ENCODE measurements at regions not wholly inside any gene's neighbourhood (a gene's known extent, or its start where the extent isn't known, plus 50 kb on each side); places are given as distances from the start of the nearest gene placed in this dataset.

DNA sequence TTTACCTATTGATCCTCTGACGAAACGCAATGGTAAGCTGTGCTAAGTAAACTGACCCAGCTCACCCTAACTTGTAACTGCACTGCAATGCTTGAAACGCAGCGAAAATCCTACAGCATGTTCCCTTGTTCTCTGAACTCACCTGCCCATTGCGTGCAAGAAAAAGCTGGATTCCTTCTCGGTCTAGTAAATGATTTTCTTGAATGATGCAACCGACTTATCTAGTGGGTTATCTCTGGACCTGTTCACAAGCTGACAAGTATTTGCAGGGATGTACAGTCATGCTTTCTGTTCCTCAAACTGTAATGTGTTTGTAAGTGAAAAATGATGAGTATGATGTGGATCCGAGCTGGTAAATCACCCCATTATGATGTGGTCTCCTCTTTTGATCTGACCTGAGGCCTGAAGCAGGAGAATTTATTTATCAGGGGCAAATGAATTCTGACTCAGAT lies 140.1 kb downstream of the BTC start:
- TF ChIP-seq TCF12 (IDR thresholded peaks at IDR 0.05; ENCODE audit: low read depth) (no peak), CEBPB (IDR thresholded peaks at IDR 0.05) (no peak), USF1 (IDR thresholded peaks at IDR 0.05) (no peak), FOXM1 (IDR thresholded peaks at IDR 0.05; ENCODE audit: borderline replicate concordance, low read depth) (no peak), RAD21 (IDR thresholded peaks at IDR 0.05; ENCODE audit: low read depth) (no peak), TEAD4 (IDR thresholded peaks at IDR 0.05) (no peak), ZBTB7A (IDR thresholded peaks at IDR 0.05; ENCODE audit: low read depth) (no peak), NFIC (IDR thresholded peaks at IDR 0.05) (no peak), EGR1 (IDR thresholded peaks at IDR 0.05) (no peak), TAF1 (IDR thresholded peaks at IDR 0.05; ENCODE audit: low read depth) (no peak), REST (IDR thresholded peaks at IDR 0.05; ENCODE audit: low read depth) (no peak), CREB1 (IDR thresholded peaks at IDR 0.05; ENCODE audit: low read depth) (no peak), EP300 (IDR thresholded peaks at IDR 0.05; ENCODE audit: borderline replicate concordance) (no peak), YY1 (IDR thresholded peaks at IDR 0.05; ENCODE audit: low read depth) (no peak)
- TF ChIP-seq, protein P1, sequence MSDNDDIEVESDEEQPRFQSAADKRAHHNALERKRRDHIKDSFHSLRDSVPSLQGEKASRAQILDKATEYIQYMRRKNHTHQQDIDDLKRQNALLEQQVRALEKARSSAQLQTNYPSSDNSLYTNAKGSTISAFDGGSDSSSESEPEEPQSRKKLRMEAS (IDR thresholded peaks at IDR 0.05), result no peak

DNA sequence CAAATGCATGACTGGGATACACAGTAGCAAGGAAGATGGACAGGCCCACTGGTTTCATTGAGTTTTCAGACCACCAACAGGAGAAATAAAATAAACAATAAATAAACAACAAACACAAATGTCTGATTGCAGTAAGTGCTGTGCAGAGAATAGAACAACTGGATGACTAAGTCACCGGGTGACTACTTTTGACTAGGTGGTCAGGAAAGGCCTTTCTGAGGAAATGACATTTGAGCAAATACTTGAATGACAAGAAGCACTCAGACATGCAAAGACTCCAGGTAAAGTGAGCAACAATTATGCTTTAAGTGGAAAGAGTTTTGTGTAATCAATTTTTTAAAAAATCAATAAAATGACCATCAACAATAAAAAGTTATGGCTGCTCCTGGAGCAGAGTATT lies 137.7 kb downstream of the BTC start:
- TF ChIP-seq NFIC (IDR thresholded peaks at IDR 0.05) (no peak), ZBTB7A (IDR thresholded peaks at IDR 0.05; ENCODE audit: low read depth) (no peak), TCF12 (IDR thresholded peaks at IDR 0.05; ENCODE audit: low read depth) (no peak), USF1 (IDR thresholded peaks at IDR 0.05) (no peak), CEBPB (IDR thresholded peaks at IDR 0.05) (no peak), FOXM1 (IDR thresholded peaks at IDR 0.05; ENCODE audit: borderline replicate concordance, low read depth) (no peak), TEAD4 (IDR thresholded peaks at IDR 0.05) (no peak), YY1 (IDR thresholded peaks at IDR 0.05; ENCODE audit: low read depth) (no peak), RAD21 (IDR thresholded peaks at IDR 0.05; ENCODE audit: low read depth) (no peak), CREB1 (IDR thresholded peaks at IDR 0.05; ENCODE audit: low read depth) (no peak), REST (IDR thresholded peaks at IDR 0.05; ENCODE audit: low read depth) (no peak)
- TF ChIP-seq, protein P1 (IDR thresholded peaks at IDR 0.05), result no peak

GRCh38 chr4:74658116-74658515 lies 136.2 kb downstream of the BTC start:
- TF ChIP-seq CEBPB (IDR thresholded peaks at IDR 0.05) (peak; percentile 50; the same call in 1 of the 2 replicates), RAD21 (IDR thresholded peaks at IDR 0.05; ENCODE audit: low read depth) (no peak)

DNA sequence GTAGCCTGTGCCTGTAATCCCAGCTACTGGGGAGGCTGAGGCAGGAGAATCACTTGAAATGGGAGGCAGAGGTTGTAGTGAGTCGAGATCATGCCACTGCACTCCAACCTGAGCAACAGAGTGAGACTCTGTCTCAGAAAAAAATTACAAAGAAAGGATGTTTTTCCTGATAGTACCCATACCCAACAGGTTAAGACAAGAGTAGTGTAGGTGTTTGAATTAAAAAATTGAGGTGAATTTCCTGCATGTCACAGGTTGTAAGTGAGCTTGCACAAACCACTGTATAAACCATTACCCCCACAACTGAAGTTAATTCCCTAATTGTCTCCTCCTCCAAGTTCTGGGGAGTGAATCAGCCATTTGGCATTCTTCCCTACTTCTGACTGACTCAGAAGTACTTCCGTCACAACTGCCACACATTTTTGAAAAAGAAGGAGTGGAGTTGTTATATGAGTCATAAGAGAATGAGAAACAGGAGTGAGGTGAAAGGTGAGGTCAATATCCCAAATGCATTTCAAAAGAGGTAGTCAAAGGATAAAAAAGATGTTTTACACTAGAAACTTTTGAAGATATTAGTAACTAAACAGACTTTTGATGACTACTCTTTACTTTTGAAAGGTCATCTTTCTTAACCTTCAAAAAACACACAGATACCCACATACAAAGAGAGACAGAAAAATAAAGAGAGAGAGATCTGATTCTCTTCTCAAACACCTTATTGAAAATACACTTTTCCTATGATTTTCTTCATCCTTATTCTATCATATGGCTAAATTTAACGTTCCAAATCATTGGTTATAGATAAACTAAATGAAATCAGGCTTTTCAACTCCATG lies 134.5 kb downstream of the BTC start:
- TF ChIP-seq YY1 (IDR thresholded peaks at IDR 0.05; ENCODE audit: low read depth), result no peak
- no peak for TF ChIP-seq EGR1 (IDR thresholded peaks at IDR 0.05)
- TF ChIP-seq REST (IDR thresholded peaks at IDR 0.05; ENCODE audit: low read depth), result no peak
- TF ChIP-seq, protein P1 (IDR thresholded peaks at IDR 0.05), result 0 out of 2 replicates have a peak, but pooled peaks have one; percentile 24
- TF ChIP-seq RAD21 (IDR thresholded peaks at IDR 0.05; ENCODE audit: low read depth), result no peak
- TF ChIP-seq CEBPB (IDR thresholded peaks at IDR 0.05), result 0 out of 2 replicates have a peak, but pooled peaks have one; percentile 28
- peak; percentile 68; the same call in 1 of the 2 replicates for TF ChIP-seq EP300 (IDR thresholded peaks at IDR 0.05; ENCODE audit: borderline replicate concordance)
- peak; percentile 63 for TF ChIP-seq TEAD4 (IDR thresholded peaks at IDR 0.05)
- TF ChIP-seq NFIC (IDR thresholded peaks at IDR 0.05), result peak; percentile 83
- TF ChIP-seq ZBTB7A (IDR thresholded peaks at IDR 0.05; ENCODE audit: low read depth), result no peak
- 0 out of 2 replicates have a peak, but pooled peaks have one; percentile 25 for TF ChIP-seq CREB1 (IDR thresholded peaks at IDR 0.05; ENCODE audit: low read depth)
- no peak for TF ChIP-seq USF1 (IDR thresholded peaks at IDR 0.05)
- no peak for TF ChIP-seq TAF1 (IDR thresholded peaks at IDR 0.05; ENCODE audit: low read depth)
- TF ChIP-seq TCF12 (IDR thresholded peaks at IDR 0.05; ENCODE audit: low read depth), result peak; percentile 40; the same call in 1 of the 2 replicates
- peak; percentile 65; the same call in 1 of the 2 replicates for TF ChIP-seq FOXM1 (IDR thresholded peaks at IDR 0.05; ENCODE audit: borderline replicate concordance, low read depth)

All from Ishikawa (cell line).